C4-2B (cell line): ENCODE measurements at regions not wholly inside any gene's neighbourhood (a gene's known extent, or its start where the extent isn't known, plus 50 kb on each side); places are given as distances from the start of the nearest gene placed in this dataset.

Source experiments
- ZFX ChIP-seq: fragments of 450-650 bp; IDR thresholded peaks from 2 replicates; pipeline ENCODE4 v1.6.1; 2017
- TF ChIP-seq, protein P1 (sequence below): fragments of 450-650 bp; conservative IDR thresholded peaks from 2 replicates; pipeline ENCODE4 v1.5.1; 2017; ENCODE audit warnings: mild to moderate bottlenecking

- TF ChIP-seq, protein P1, sequence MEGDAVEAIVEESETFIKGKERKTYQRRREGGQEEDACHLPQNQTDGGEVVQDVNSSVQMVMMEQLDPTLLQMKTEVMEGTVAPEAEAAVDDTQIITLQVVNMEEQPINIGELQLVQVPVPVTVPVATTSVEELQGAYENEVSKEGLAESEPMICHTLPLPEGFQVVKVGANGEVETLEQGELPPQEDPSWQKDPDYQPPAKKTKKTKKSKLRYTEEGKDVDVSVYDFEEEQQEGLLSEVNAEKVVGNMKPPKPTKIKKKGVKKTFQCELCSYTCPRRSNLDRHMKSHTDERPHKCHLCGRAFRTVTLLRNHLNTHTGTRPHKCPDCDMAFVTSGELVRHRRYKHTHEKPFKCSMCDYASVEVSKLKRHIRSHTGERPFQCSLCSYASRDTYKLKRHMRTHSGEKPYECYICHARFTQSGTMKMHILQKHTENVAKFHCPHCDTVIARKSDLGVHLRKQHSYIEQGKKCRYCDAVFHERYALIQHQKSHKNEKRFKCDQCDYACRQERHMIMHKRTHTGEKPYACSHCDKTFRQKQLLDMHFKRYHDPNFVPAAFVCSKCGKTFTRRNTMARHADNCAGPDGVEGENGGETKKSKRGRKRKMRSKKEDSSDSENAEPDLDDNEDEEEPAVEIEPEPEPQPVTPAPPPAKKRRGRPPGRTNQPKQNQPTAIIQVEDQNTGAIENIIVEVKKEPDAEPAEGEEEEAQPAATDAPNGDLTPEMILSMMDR: no peak
- no peak for TF ChIP-seq ZFX
Observed at GRCh38 chr4:101706535-101707057, 83.9 kb upstream of the BANK1 start.
